Activated T-cell treated with anti-CD3 and anti-CD28 coated beads, Interleukin-2, amount 50 U/mL, for 72 hours (primary cell): ENCODE measurements at regions not wholly inside any gene's neighbourhood (a gene's known extent, or its start where the extent isn't known, plus 50 kb on each side); places are given as distances from the start of the nearest gene placed in this dataset.
A peak's percentile ranks its signal among the peaks of the same experiment; 100 is the strongest.

Experiments
- ATAC-seq, 2 donors: fragments of 150-1000 bp; cut with Tn5 transposase; replicated peaks in 1 of 2; 2 replicates each; pipeline ENCODE4 v1.10.0; 2021; ENCODE audit warnings: moderate library complexity in 2 of 2, mild to moderate bottlenecking in 1 of 2
- DNase-seq, 2 donors: peaks; one replicate each; pipeline ENCODE4 v3.0.0; 2021 to 2022; ENCODE audit warnings: mixed read lengths in 1 of 2
- H3K27ac Mint-ChIP-seq: one replicate; pipeline ENCODE4 v1.8.0; 2022; ENCODE audit warnings: mild to moderate bottlenecking, moderate library complexity, mixed read lengths
- H3K27me3 Mint-ChIP-seq: one replicate; pipeline ENCODE4 v1.8.0; 2022; ENCODE audit warnings: low read depth, mixed read lengths
- H3K36me3 Mint-ChIP-seq, 2 donors: one replicate each; pipeline ENCODE4 v1.8.0; 2022; ENCODE audit warnings: mixed read lengths in 2 of 2, mild to moderate bottlenecking in 1 of 2; ENCODE audit not compliant: insufficient read depth in 2 of 2
- H3K4me1 Mint-ChIP-seq: one replicate; pipeline ENCODE4 v1.8.0; 2022; ENCODE audit warnings: low read depth, mixed read lengths
- H3K4me3 Mint-ChIP-seq, 2 donors: one replicate each; pipeline ENCODE4 v1.8.0; 2022; ENCODE audit warnings: mild to moderate bottlenecking in 2 of 2, mixed read lengths in 2 of 2, moderate library complexity in 2 of 2
- H3K9me3 Mint-ChIP-seq, 2 donors: one replicate each; pipeline ENCODE4 v1.8.0; 2022; ENCODE audit warnings: mixed read lengths in 2 of 2

GRCh38 chr11:114758627-114759026, 80.3 kb downstream of the NXPE2 start:
- Mint-ChIP-seq H3K9me3 (no peaks in the 10 kb centered on the region), H3K27ac (no peak overlapping the region), H3K4me1 (no peaks in the 10 kb centered on the region), H3K4me3 (no peak overlapping the region), H3K36me3 (no peaks in the 10 kb centered on the region), H3K27me3 (peaks cover 7% of the 10 kb centered on the region)
- no peak for ATAC-seq
- no peak for DNase-seq

DNA sequence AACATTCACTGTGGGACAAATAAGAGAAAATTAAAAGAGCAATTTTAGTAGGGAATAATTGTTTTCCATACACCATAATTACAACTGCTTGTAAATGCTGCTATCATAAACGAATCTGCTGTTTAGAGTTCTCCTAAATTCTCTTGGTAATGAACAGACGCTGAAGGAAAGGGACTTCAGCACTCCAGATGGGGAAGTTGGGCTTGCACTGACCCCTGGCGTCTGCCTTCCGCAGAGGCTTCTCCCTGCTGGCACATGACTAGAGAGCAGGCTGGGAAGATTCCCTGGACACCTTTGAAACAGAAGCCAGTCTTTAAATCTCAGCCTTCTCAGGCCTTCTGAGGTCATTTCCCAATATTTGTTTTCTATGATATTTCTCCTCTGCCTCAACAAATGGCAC, 84.1 kb downstream of the NXPE2 start:
- peaks cover 20% of the 10 kb centered on the region for H3K27me3 Mint-ChIP-seq
- H3K27ac Mint-ChIP-seq = no peak overlapping the region
- no peaks in the 10 kb centered on the region for H3K9me3 Mint-ChIP-seq
- H3K36me3 Mint-ChIP-seq = no peaks in the 10 kb centered on the region
- ATAC-seq = no peak
- H3K4me1 Mint-ChIP-seq = no peaks in the 10 kb centered on the region
- DNase-seq = peak; percentile 12 to 15
- no peak overlapping the region for H3K4me3 Mint-ChIP-seq

GRCh38 chr11:114764563-114764962, 86.2 kb downstream of the NXPE2 start:
- no peaks in the 10 kb centered on the region for H3K4me1 Mint-ChIP-seq
- H3K9me3 Mint-ChIP-seq = no peaks in the 10 kb centered on the region
- DNase-seq = no peak
- H3K27ac Mint-ChIP-seq = no peak overlapping the region
- ATAC-seq = no peak
- no peaks in the 10 kb centered on the region for H3K36me3 Mint-ChIP-seq
- no peak overlapping the region for H3K4me3 Mint-ChIP-seq
- H3K27me3 Mint-ChIP-seq = peaks cover 20% of the 10 kb centered on the region

GRCh38 chr11:114771172-114771571, 92.8 kb downstream of the NXPE2 start:
- Mint-ChIP-seq H3K27ac (no peak overlapping the region), H3K4me3 (no peak overlapping the region), H3K4me1 (no peaks in the 10 kb centered on the region), H3K9me3 (no peaks in the 10 kb centered on the region), H3K27me3 (peaks cover 23% of the 10 kb centered on the region), H3K36me3 (no peaks in the 10 kb centered on the region)
- no peak for ATAC-seq
- no peak for DNase-seq

- DNase-seq (no peak), ATAC-seq (no peak)
- Mint-ChIP-seq H3K4me3 (no peak overlapping the region), H3K9me3 (no peaks in the 10 kb centered on the region), H3K27me3 (peaks cover 27% of the 10 kb centered on the region), H3K36me3 (no peaks in the 10 kb centered on the region), H3K27ac (no peak overlapping the region), H3K4me1 (no peaks in the 10 kb centered on the region)
These were observed 95.4 kb downstream of the NXPE2 start for GRCh38 chr11:114773541-114774338.

GRCh38 chr11:114774599-114775361, 96.5 kb downstream of the NXPE2 start:
- DNase-seq (peak; percentile 18 to 39), ATAC-seq (no peak)
- Mint-ChIP-seq H3K27ac (no peak overlapping the region), H3K4me3 (no peak overlapping the region), H3K27me3 (peaks cover 27% of the 10 kb centered on the region), H3K4me1 (no peaks in the 10 kb centered on the region), H3K36me3 (no peaks in the 10 kb centered on the region), H3K9me3 (no peaks in the 10 kb centered on the region)

DNA sequence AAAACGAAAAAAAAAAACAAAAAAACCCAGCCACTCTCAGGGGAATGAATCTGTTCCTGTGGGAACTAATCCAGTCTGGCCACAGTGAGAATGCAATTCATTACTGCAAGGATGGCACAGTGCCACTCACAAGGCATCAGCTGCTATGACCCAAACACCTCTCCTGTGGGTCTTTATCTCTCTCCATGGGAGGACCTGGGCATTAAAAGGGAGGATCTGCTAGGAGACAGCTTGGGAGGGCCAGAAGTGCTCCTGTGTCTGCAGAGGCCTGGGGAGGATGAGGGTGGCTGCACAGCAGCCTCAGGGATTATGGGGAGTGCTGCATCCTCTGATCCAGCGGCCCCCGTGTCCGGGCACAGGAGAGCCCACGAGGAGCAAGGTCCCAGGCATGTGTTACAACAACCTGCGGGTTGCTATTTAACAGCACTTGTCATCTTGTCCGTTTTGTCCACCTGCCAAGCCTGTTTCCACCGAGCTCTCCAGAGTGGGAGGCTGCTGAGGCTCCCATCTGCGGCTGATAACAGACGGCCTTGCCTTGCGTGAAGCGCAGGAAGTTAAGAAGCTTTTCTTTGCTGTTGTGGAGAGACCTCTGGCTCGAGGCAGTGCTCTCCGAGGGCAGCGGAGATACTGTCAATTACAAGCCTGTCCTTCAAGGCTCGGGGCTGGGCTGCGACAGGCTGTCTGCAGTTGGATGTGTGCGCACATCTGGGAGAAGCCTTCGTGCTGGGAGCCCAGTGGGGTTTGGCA, 97.7 kb downstream of the NXPE2 start:
- Mint-ChIP-seq H3K4me1 (no peaks in the 10 kb centered on the region), H3K9me3 (no peaks in the 10 kb centered on the region), H3K4me3 (no peak overlapping the region), H3K27me3 (peaks cover 38% of the 10 kb centered on the region), H3K27ac (no peak overlapping the region), H3K36me3 (no peaks in the 10 kb centered on the region)
- no peak for DNase-seq
- ATAC-seq = no peak

DNA sequence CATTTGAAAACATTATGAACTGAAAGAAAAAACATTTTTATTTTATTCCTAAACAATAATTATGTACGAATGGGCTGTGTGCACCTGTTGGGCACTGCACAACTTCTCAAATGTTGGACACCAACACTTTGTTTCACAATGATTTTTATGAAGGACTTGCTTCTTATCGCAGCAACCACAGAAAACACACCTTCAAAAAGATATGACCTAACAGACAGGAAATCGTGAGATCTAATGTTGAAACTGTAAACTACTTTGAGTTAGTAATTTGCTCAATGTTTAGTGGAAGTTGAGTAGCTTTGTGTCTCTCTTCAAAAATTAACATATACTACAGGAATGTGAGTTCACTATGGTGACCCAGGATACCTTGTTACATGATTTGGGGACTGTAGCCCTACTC, 98.6 kb downstream of the NXPE2 start:
- no peak for DNase-seq
- no peaks in the 10 kb centered on the region for H3K36me3 Mint-ChIP-seq
- peaks cover 42% of the 10 kb centered on the region for H3K27me3 Mint-ChIP-seq
- H3K27ac Mint-ChIP-seq = no peak overlapping the region
- no peaks in the 10 kb centered on the region for H3K9me3 Mint-ChIP-seq
- no peak overlapping the region for H3K4me3 Mint-ChIP-seq
- ATAC-seq = no peak
- no peaks in the 10 kb centered on the region for H3K4me1 Mint-ChIP-seq

DNA sequence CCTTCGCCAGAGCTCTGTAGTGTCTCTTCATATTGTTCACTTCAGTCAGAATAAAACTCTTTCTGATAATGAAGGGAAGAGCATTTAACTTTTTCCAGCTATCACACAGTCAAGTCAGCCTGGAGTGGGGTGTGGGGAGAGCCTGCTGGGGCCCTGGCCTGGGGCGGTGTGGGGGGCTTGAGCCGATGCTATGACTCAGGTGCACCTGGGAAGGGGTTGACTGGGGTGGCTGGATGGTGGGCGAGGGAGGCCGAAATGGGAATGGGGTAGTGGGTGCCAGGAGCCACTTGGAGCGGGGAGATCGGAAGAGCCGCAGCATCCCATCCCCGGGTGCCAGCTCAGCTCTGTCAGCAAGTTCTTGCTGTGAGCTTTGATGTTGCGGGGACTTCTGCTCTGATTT, 100.9 kb downstream of the NXPE2 start:
- ATAC-seq (no peak), DNase-seq (no peak)
- Mint-ChIP-seq H3K9me3 (no peaks in the 10 kb centered on the region), H3K27me3 (peaks cover 32% of the 10 kb centered on the region), H3K27ac (no peak overlapping the region), H3K4me1 (no peaks in the 10 kb centered on the region), H3K36me3 (no peaks in the 10 kb centered on the region), H3K4me3 (no peak overlapping the region)

DNA sequence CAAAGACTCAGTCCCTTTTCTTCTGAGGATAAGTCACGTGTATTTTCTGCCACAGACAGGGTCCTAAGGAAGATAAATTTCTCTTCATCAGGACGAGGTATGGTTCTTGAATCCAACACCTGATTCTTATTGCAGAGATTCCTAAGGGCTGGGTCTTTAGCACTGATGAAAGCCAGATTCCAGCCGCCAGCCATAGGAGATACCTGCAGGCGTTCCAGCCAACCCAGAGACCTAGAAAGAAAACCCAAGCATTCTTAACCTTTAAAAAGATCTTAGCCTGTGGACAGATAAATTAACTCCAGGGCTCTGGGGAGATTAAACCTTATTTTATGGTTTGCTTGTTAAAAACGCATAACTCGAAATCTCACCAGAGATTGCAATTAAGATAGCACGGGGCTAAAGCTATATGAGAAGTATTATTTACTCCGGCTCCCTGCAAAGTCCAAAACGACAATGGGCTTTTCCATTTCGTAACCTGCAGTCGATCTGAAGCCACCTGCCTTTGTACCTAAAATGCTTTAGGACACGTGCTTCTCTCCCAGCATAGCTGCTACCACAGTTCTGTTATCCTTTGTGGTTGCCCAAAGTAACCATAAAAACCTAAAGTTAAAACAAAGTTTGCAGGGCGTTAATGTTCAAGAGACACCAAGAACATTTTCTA, 104.5 kb downstream of the NXPE2 start:
- no peak overlapping the region for H3K27ac Mint-ChIP-seq
- no peaks in the 10 kb centered on the region for H3K4me1 Mint-ChIP-seq
- no peak overlapping the region for H3K4me3 Mint-ChIP-seq
- ATAC-seq (no peak), DNase-seq (no peak)
- H3K9me3 Mint-ChIP-seq = no peaks in the 10 kb centered on the region
- no peaks in the 10 kb centered on the region for H3K36me3 Mint-ChIP-seq
- peaks cover 22% of the 10 kb centered on the region for H3K27me3 Mint-ChIP-seq

DNA sequence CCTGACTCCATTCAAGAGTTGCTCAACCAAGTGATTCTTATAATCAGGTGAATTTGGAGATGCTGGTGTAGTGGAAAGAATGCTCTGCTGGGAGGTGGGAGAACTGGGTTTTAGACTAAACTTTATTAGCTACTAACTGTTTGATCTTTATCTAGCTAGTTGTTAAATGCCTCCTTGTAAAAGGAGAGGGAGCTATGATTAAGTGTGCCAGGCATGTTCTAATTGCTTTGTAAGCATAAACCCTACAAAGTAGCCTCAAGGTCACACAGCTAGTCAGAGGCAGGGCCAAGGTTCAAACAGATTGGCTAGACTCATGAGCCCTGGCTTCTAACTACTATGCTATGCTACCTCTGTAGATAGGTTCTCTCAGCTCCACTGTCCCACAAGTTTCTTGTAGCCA, 105.5 kb downstream of the NXPE2 start:
- ATAC-seq (no peak), DNase-seq (no peak)
- Mint-ChIP-seq H3K4me1 (no peaks in the 10 kb centered on the region), H3K27me3 (peaks cover 15% of the 10 kb centered on the region), H3K27ac (no peak overlapping the region), H3K36me3 (no peaks in the 10 kb centered on the region), H3K9me3 (no peaks in the 10 kb centered on the region), H3K4me3 (no peak overlapping the region)

DNA sequence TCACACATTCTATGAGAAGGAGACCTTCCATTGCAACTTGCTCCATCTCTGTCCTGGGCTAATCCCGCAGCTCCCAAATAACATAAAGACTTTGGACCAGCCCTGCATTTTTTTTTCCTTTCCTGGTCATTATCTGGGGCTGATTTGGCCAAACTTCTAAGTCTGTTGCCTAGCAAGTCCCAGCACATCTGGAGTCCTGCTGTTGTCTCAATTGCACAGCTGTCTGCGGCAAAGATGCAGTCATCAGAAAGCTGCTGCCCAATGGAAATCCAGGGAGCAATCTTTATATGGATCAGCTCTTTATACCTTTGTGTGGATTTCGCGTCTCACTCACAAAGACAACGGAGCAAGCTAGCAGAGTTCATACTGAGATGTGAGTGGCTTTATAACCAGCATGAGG, 105.9 kb downstream of the NXPE2 start:
- Mint-ChIP-seq H3K9me3 (no peaks in the 10 kb centered on the region), H3K4me1 (no peaks in the 10 kb centered on the region), H3K27me3 (peaks cover 15% of the 10 kb centered on the region), H3K4me3 (no peak overlapping the region), H3K27ac (no peak overlapping the region), H3K36me3 (no peaks in the 10 kb centered on the region)
- DNase-seq (no peak), ATAC-seq (no peak)

DNA sequence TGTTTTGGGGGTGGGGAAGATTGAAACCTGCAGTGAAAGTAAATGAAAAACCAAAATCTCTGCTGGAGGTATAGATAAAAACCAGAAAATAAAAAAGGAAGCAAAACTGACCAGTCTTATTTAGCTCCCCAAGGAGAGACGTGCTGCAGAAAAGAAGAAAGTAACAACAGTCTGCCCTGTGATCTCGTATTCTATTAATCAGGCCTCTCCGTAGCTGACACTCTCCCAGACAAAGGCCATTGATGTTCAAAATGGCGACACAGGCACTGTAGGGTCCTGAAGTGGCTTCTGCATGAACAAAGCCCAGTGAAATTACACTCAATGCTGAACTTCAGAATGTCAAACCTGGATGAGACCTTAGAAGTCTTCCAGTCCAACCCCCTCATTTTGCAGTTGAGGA, 106.6 kb downstream of the NXPE2 start:
- no peak for ATAC-seq

More for the DNA sequence above, 106.6 kb downstream of the NXPE2 start:
- H3K4me1 Mint-ChIP-seq = no peaks in the 10 kb centered on the region
- no peak for DNase-seq
- no peaks in the 10 kb centered on the region for H3K36me3 Mint-ChIP-seq
- no peak overlapping the region for H3K27ac Mint-ChIP-seq
- H3K27me3 Mint-ChIP-seq = peaks cover 17% of the 10 kb centered on the region
- no peak overlapping the region for H3K4me3 Mint-ChIP-seq
- H3K9me3 Mint-ChIP-seq = no peaks in the 10 kb centered on the region
